ENCODE measurements at regions not wholly inside any gene's neighbourhood (a gene's known extent, or its start where the extent isn't known, plus 50 kb on each side); places are given as distances from the start of the nearest gene placed in this dataset.

GRCh38 chr2:22692746-22693145, 692.2 kb upstream of the KLHL29 start:
- Histone ChIP-seq H3K36me3 (ENCODE audit: control insufficient read depth, insufficient read depth, low read length) (no peaks in the 10 kb centered on the region), H3K79me2 (no peaks in the 10 kb centered on the region), H3K4me3 (ENCODE audit: low read depth, low read length) (no peak overlapping the region), H3K27ac (no peak overlapping the region), H3K4me1 (no peaks in the 10 kb centered on the region), H3K27me3 (ENCODE audit: control insufficient read depth, insufficient read depth, low read length) (peaks cover 5% of the 10 kb centered on the region), H3K4me2 (ENCODE audit: low read length) (no peak overlapping the region), H3K9ac (no peak overlapping the region), H3K9me3 (ENCODE audit: control insufficient read depth, low read length) (no peaks in the 10 kb centered on the region), H2AFZ (no peak overlapping the region)
- no peak for TF ChIP-seq CTCF (IDR thresholded peaks at IDR 0.05)

GRCh38 chr2:22694300-22694699, 690.7 kb upstream of the KLHL29 start:
- no peak overlapping the region for H3K9ac ChIP-seq
- no peak for TF ChIP-seq CTCF (IDR thresholded peaks at IDR 0.05)
- H3K36me3 ChIP-seq (ENCODE audit: control insufficient read depth, insufficient read depth, low read length), result no peaks in the 10 kb centered on the region
- no peak overlapping the region for H3K27ac ChIP-seq
- H2AFZ ChIP-seq, result no peak overlapping the region
- peaks cover 1% of the 10 kb centered on the region for H3K27me3 ChIP-seq (ENCODE audit: control insufficient read depth, insufficient read depth, low read length)
- H3K4me3 ChIP-seq (ENCODE audit: low read depth, low read length), result no peak overlapping the region
- no peak overlapping the region for H3K4me2 ChIP-seq (ENCODE audit: low read length)
- no peaks in the 10 kb centered on the region for H3K9me3 ChIP-seq (ENCODE audit: control insufficient read depth, low read length)
- H3K79me2 ChIP-seq, result no peaks in the 10 kb centered on the region
- H3K4me1 ChIP-seq, result no peaks in the 10 kb centered on the region

GRCh38 chr2:22694856-22695255, 690.1 kb upstream of the KLHL29 start:
- Histone ChIP-seq H3K27me3 (ENCODE audit: control insufficient read depth, insufficient read depth, low read length) (no peaks in the 10 kb centered on the region), H3K79me2 (no peaks in the 10 kb centered on the region), H3K36me3 (ENCODE audit: control insufficient read depth, insufficient read depth, low read length) (no peaks in the 10 kb centered on the region), H3K4me3 (ENCODE audit: low read depth, low read length) (no peak overlapping the region), H3K9me3 (ENCODE audit: control insufficient read depth, low read length) (no peaks in the 10 kb centered on the region), H3K4me2 (ENCODE audit: low read length) (no peak overlapping the region), H2AFZ (no peak overlapping the region), H3K9ac (no peak overlapping the region), H3K4me1 (no peaks in the 10 kb centered on the region), H3K27ac (no peak overlapping the region)
- no peak for TF ChIP-seq CTCF (IDR thresholded peaks at IDR 0.05)

- no peak overlapping the region for H3K4me3 ChIP-seq (ENCODE audit: low read depth, low read length)
- no peaks in the 10 kb centered on the region for H3K27me3 ChIP-seq (ENCODE audit: control insufficient read depth, insufficient read depth, low read length)
- no peaks in the 10 kb centered on the region for H3K36me3 ChIP-seq (ENCODE audit: control insufficient read depth, insufficient read depth, low read length)
- no peak overlapping the region for H3K27ac ChIP-seq
- no peak for TF ChIP-seq CTCF (IDR thresholded peaks at IDR 0.05)
- H3K9me3 ChIP-seq (ENCODE audit: control insufficient read depth, low read length), result no peaks in the 10 kb centered on the region
- no peaks in the 10 kb centered on the region for H3K4me1 ChIP-seq
- no peak overlapping the region for H3K4me2 ChIP-seq (ENCODE audit: low read length)
- no peak overlapping the region for H3K9ac ChIP-seq
- no peaks in the 10 kb centered on the region for H3K79me2 ChIP-seq
- H2AFZ ChIP-seq, result no peak overlapping the region
Observed at GRCh38 chr2:22697054-22697788, 687.8 kb upstream of the KLHL29 start.

GRCh38 chr2:22701561-22702160, 683.3 kb upstream of the KLHL29 start:
- TF ChIP-seq CTCF (IDR thresholded peaks at IDR 0.05), result no peak
- H3K9ac ChIP-seq, result no peak overlapping the region

More at GRCh38 chr2:22701561-22702160, 683.3 kb upstream of the KLHL29 start:
- H3K27ac ChIP-seq, result no peak overlapping the region
- H3K79me2 ChIP-seq, result no peaks in the 10 kb centered on the region
- H3K4me3 ChIP-seq (ENCODE audit: low read depth, low read length), result no peak overlapping the region
- no peak overlapping the region for H3K4me2 ChIP-seq (ENCODE audit: low read length)
- no peaks in the 10 kb centered on the region for H3K9me3 ChIP-seq (ENCODE audit: control insufficient read depth, low read length)
- H3K36me3 ChIP-seq (ENCODE audit: control insufficient read depth, insufficient read depth, low read length), result no peaks in the 10 kb centered on the region
- no peaks in the 10 kb centered on the region for H3K4me1 ChIP-seq
- no peak overlapping the region for H2AFZ ChIP-seq
- no peaks in the 10 kb centered on the region for H3K27me3 ChIP-seq (ENCODE audit: control insufficient read depth, insufficient read depth, low read length)

Measured in parathyroid adenoma (tissue), 2 donors.